ENCODE measurements at regions not wholly inside any gene's neighbourhood (a gene's known extent, or its start where the extent isn't known, plus 50 kb on each side); places are given as distances from the start of the nearest gene placed in this dataset.

DNA sequence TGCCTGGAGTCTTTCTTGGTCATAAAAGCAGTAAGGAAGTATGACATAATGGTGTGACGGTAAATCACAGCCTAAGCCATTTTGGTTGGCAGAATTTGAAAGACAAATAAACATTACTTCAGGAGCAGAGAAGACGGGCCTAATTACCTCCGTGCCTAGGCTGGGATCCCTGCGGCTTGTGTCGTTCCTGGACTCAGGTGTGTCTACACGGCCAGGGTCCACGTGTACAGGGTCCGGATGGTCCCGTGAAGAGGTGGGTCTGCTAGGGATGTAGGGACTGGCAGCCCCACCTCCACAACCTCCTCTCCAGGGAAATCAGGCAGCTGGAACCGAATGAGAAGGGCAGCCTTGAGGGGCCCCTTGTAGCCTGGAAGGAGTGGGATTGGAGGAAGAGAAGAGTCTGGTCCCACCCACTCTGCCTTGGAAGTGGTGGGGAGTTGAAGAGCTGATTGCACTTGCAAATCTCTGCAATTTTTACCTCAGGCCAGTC lies 55.4 kb upstream of the PLAC1 start:
- H3K27ac ChIP-seq = no peak overlapping the region
- H3K4me3 ChIP-seq = no peak overlapping the region
- WGBS (ENCODE audit: insufficient coverage, low coverage, low lambda C conversion rate, missing lambda C conversion rate) = 48% methylated on average over 3 of the region's 10 CpGs
- H3K27me3 ChIP-seq = peaks cover 0 to 6% of the 10 kb centered on the region in 2 donors
- DNase-seq = no peak
- intact Hi-C loops (cut with DNase I) = no loop called here
- no peaks in the 10 kb centered on the region for H3K9me3 ChIP-seq
- ATAC-seq = no peak
- H3K4me1 ChIP-seq = no peaks in the 10 kb centered on the region
- TF ChIP-seq CTCF (IDR thresholded peaks at IDR 0.05) = no peak
- no peak for TF ChIP-seq POLR2A (IDR thresholded peaks at IDR 0.05)
- no peaks in the 10 kb centered on the region for H3K36me3 ChIP-seq

- H3K36me3 ChIP-seq = no peaks in the 10 kb centered on the region
- 33% methylated on average over 3 of the region's 3 CpGs for WGBS (ENCODE audit: insufficient coverage, low coverage, low lambda C conversion rate, missing lambda C conversion rate)
Observed at GRCh38 chrX:134712272-134712671, 54.0 kb upstream of the PLAC1 start.

DNA sequence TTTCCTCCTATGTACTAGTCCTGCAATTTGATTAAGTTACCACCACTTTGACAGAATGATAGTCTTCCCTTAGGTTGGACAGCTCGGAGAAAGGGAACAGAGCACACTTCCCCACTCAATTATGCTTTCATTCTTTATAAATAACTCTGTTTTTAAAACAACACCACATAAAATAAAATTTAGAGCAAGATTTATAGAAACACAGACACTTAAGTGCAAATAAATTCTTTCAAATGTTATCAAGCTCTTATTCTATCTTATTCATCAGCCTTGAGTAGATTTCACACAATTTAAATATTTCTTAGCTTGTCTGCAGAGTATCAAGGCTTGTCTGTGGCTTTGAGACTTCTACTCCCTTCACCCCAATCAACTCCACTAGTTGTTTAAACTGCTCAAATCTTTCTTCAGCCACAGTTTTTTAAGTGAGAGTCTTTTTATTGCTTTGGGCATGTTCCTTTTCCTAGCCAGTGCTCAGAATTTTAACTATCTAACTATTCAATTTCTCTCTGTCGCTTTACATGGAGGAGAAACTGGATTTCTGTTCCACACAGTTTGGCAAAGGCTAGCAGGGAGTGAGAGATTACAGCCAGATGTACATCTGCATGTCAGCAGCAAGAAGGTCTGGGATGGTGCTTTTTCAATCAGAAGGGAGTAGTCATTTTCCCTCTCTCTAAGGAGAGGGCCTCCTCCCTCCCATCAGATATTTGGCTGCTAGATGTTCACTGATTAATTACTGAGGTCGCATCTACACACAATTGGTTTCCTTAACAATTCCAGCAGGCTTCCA lies 53.1 kb upstream of the PLAC1 start:
- H3K27ac ChIP-seq = no peak overlapping the region
- ATAC-seq = no peak
- H3K4me1 ChIP-seq = no peaks in the 10 kb centered on the region
- H3K4me3 ChIP-seq = no peak overlapping the region
- intact Hi-C loops (cut with DNase I) = no loop called here
- DNase-seq = no peak
- TF ChIP-seq POLR2A (IDR thresholded peaks at IDR 0.05) (no peak), CTCF (IDR thresholded peaks at IDR 0.05) (no peak)
- WGBS (ENCODE audit: insufficient coverage, low coverage, low lambda C conversion rate, missing lambda C conversion rate) = 25% methylated on average over 3 of the region's 3 CpGs
- no peaks in the 10 kb centered on the region for H3K9me3 ChIP-seq
- H3K27me3 ChIP-seq = no peaks in the 10 kb centered on the region
- no peaks in the 10 kb centered on the region for H3K36me3 ChIP-seq

More at GRCh38 chrX:134712272-134712671, 54.0 kb upstream of the PLAC1 start:
- no peak overlapping the region for H3K4me3 ChIP-seq
- TF ChIP-seq POLR2A (IDR thresholded peaks at IDR 0.05) (no peak), CTCF (IDR thresholded peaks at IDR 0.05) (no peak)
- DNase-seq (no peak), ATAC-seq (no peak)
- no peaks in the 10 kb centered on the region for H3K9me3 ChIP-seq
- H3K4me1 ChIP-seq = no peaks in the 10 kb centered on the region
- intact Hi-C loops (cut with DNase I) = no loop called here
- no peak overlapping the region for H3K27ac ChIP-seq
- peaks cover 0 to 6% of the 10 kb centered on the region in 2 donors for H3K27me3 ChIP-seq

Measured in right lobe of liver (tissue), 6 donors.